H1 (cell line): ENCODE measurements at regions not wholly inside any gene's neighbourhood (a gene's known extent, or its start where the extent isn't known, plus 50 kb on each side); places are given as distances from the start of the nearest gene placed in this dataset.

Source experiments
- CHD1 ChIP-seq: IDR thresholded peaks from 2 replicates; pipeline ENCODE4 v1.6.1; 2012; ENCODE audit warnings: low read depth, low read length, improper control_type of control experiment
- CTCF ChIP-seq, 3 experiments: IDR thresholded peaks; 1 replicate in 2 of 3; 2 replicates in 1 of 3; pipeline versions ENCODE4 v1.5.1 to v1.6.1; 2011; ENCODE audit warnings: low read length in 3 of 3, mild to moderate bottlenecking in 3 of 3, inconsistent platforms in 2 of 3, low read depth in 1 of 3, moderate library complexity in 1 of 3; ENCODE audit not compliant: insufficient read depth in 1 of 3; ENCODE audit errors: control extremely low read depth in 1 of 3
- E2F6 ChIP-seq: IDR thresholded peaks from 2 replicates; pipeline ENCODE4 v1.6.1; 2012; ENCODE audit warnings: inconsistent platforms
- GTF2F1 ChIP-seq: IDR thresholded peaks from 2 replicates; pipeline ENCODE4 v1.6.1; 2012; ENCODE audit warnings: low read depth, low read length, improper control_type of control experiment, borderline replicate concordance
- RNF2 ChIP-seq: fragments of 200-900, 300-1000 bp; sonication (generic); IDR thresholded peaks from 2 replicates; pipeline ENCODE4 v1.7.1; 2016; ENCODE audit warnings: borderline replicate concordance, low read depth, mild to moderate bottlenecking, antibody characterized with exemption, low read length; ENCODE audit not compliant: poor library complexity, severe bottlenecking; ENCODE audit errors: missing control alignments
- SAP30 ChIP-seq: fragments of 300-600 bp; sonication (generic); IDR thresholded peaks from 2 replicates; pipeline ENCODE4 v1.7.1; 2012; ENCODE audit warnings: low read length, moderate library complexity, mild to moderate bottlenecking, inconsistent platforms; ENCODE audit not compliant: insufficient read depth, insufficient replicate concordance
- SIN3A ChIP-seq, 2 experiments: IDR thresholded peaks in 1 of 2; conservative IDR thresholded peaks in 1 of 2; 2 replicates each; pipeline ENCODE4 v1.6.1; 2011 to 2012; ENCODE audit warnings: low read length in 2 of 2, improper control_type of control experiment in 1 of 2, low read depth in 1 of 2, mild to moderate bottlenecking in 1 of 2
- SP1 ChIP-seq: IDR thresholded peaks from 2 replicates; pipeline ENCODE4 v1.6.1; 2011; ENCODE audit warnings: low read depth, low read length
- SP4 ChIP-seq: IDR thresholded peaks from 2 replicates; pipeline ENCODE4 v1.6.1; 2012; ENCODE audit warnings: low read length, inconsistent platforms

GRCh38 chr3:127422663-127423375, 135.0 kb upstream of the PRR20G start (continued):
- TF ChIP-seq CTCF (IDR thresholded peaks at IDR 0.05; ENCODE audit: control extremely low read depth in 1 of 3, insufficient read depth in 1 of 3, low read depth in 1 of 3, low read length in 3 of 3), result no peak
- no peak for TF ChIP-seq SP1
- TF ChIP-seq E2F6, result no peak
- no peak for TF ChIP-seq RNF2
- no peak for TF ChIP-seq SAP30
- no peak for TF ChIP-seq GTF2F1
- TF ChIP-seq CHD1, result no peak
- TF ChIP-seq SIN3A (conservative IDR thresholded peaks at IDR 0.05 in 1 of 2, IDR thresholded peaks at IDR 0.05 in 1 of 2; ENCODE audit: low read depth in 1 of 2, low read length in 2 of 2), result no peak
- TF ChIP-seq SP4, result no peak
- TF ChIP-seq, all 59 proteins: peak for 0
